Activated CD4-positive, alpha-beta T cell treated with anti-CD3 and anti-CD28 coated beads, Interleukin-2, amount 10 ng/mL, durations not matched to agents 24 days and 14 days (primary cell): ENCODE measurements at regions not wholly inside any gene's neighbourhood (a gene's known extent, or its start where the extent isn't known, plus 50 kb on each side); places are given as distances from the start of the nearest gene placed in this dataset.

Source experiments
- DNase-seq: peaks from one replicate; pipeline ENCODE4 v3.0.0; 2022
- H3K27ac Mint-ChIP-seq: one replicate; pipeline ENCODE4 v1.8.0; 2022; ENCODE audit warnings: mild to moderate bottlenecking, mixed read lengths
- H3K27me3 Mint-ChIP-seq: one replicate; pipeline ENCODE4 v1.8.0; 2022; ENCODE audit warnings: mixed read lengths
- H3K36me3 Mint-ChIP-seq: one replicate; pipeline ENCODE4 v1.8.0; 2022; ENCODE audit warnings: low read depth, mild to moderate bottlenecking, mixed read lengths
- H3K4me1 Mint-ChIP-seq: one replicate; pipeline ENCODE4 v1.8.0; 2021; ENCODE audit warnings: mixed read lengths
- H3K4me3 Mint-ChIP-seq: one replicate; pipeline ENCODE4 v1.8.0; 2022; ENCODE audit warnings: mild to moderate bottlenecking, moderate library complexity, mixed read lengths
- H3K9me3 Mint-ChIP-seq: one replicate; pipeline ENCODE4 v1.8.0; 2021; ENCODE audit warnings: mixed read lengths
- intact Hi-C: fragments of 100-400 bp; cut with micrococcal nuclease; formaldehyde crosslinking; loops from one replicate; pipeline ENCODE4 v1.15.1; 2023

- no peak for DNase-seq
- Mint-ChIP-seq H3K4me1 (no peaks in the 10 kb centered on the region), H3K4me3 (no peak overlapping the region), H3K9me3 (no peaks in the 10 kb centered on the region), H3K27me3 (no peaks in the 10 kb centered on the region), H3K36me3 (no peaks in the 10 kb centered on the region), H3K27ac (no peak overlapping the region)
- intact Hi-C loops: no loop called here
These were observed 157.0 kb upstream of the NDUFV2 start for GRCh38 chr18:8945514-8945913.

- intact Hi-C loops: no loop called here
- Mint-ChIP-seq H3K27ac (no peak overlapping the region), H3K36me3 (no peaks in the 10 kb centered on the region), H3K4me1 (no peaks in the 10 kb centered on the region), H3K27me3 (no peaks in the 10 kb centered on the region), H3K4me3 (no peak overlapping the region), H3K9me3 (no peaks in the 10 kb centered on the region)
- no peak for DNase-seq
These were observed 156.2 kb upstream of the NDUFV2 start for GRCh38 chr18:8946066-8946838.

GRCh38 chr18:8947566-8947965, 154.9 kb upstream of the NDUFV2 start:
- no peaks in the 10 kb centered on the region for H3K36me3 Mint-ChIP-seq
- H3K9me3 Mint-ChIP-seq: no peaks in the 10 kb centered on the region
- no peaks in the 10 kb centered on the region for H3K27me3 Mint-ChIP-seq
- H3K4me1 Mint-ChIP-seq: peaks cover 4% of the 10 kb centered on the region
- H3K4me3 Mint-ChIP-seq: no peak overlapping the region
- no peak overlapping the region for H3K27ac Mint-ChIP-seq
- DNase-seq: no peak
- intact Hi-C loops: no loop called here

GRCh38 chr18:8948011-8948410, 154.5 kb upstream of the NDUFV2 start:
- no peak for DNase-seq
- no peaks in the 10 kb centered on the region for H3K27me3 Mint-ChIP-seq
- H3K36me3 Mint-ChIP-seq: no peaks in the 10 kb centered on the region
- H3K27ac Mint-ChIP-seq: no peak overlapping the region
- no peak overlapping the region for H3K4me3 Mint-ChIP-seq
- intact Hi-C loops: no loop called here
- H3K4me1 Mint-ChIP-seq: peaks cover 4% of the 10 kb centered on the region
- H3K9me3 Mint-ChIP-seq: no peaks in the 10 kb centered on the region

- intact Hi-C loops: no loop called here
- no peak overlapping the region for H3K4me3 Mint-ChIP-seq
- no peaks in the 10 kb centered on the region for H3K36me3 Mint-ChIP-seq
- H3K4me1 Mint-ChIP-seq: peaks cover 4% of the 10 kb centered on the region
- DNase-seq: no peak
- no peak overlapping the region for H3K27ac Mint-ChIP-seq
- no peaks in the 10 kb centered on the region for H3K27me3 Mint-ChIP-seq
- H3K9me3 Mint-ChIP-seq: no peaks in the 10 kb centered on the region
These were observed 153.9 kb upstream of the NDUFV2 start for GRCh38 chr18:8948471-8949149.

GRCh38 chr18:8949206-8949605, 153.3 kb upstream of the NDUFV2 start:
- Mint-ChIP-seq H3K9me3 (no peaks in the 10 kb centered on the region), H3K27me3 (no peaks in the 10 kb centered on the region), H3K27ac (no peak overlapping the region), H3K4me3 (no peak overlapping the region), H3K4me1 (peaks cover 4% of the 10 kb centered on the region), H3K36me3 (no peaks in the 10 kb centered on the region)
- intact Hi-C loops: no loop called here
- DNase-seq: no peak

- Mint-ChIP-seq H3K27me3 (no peaks in the 10 kb centered on the region), H3K9me3 (no peaks in the 10 kb centered on the region), H3K4me3 (no peak overlapping the region), H3K27ac (no peak overlapping the region), H3K36me3 (no peaks in the 10 kb centered on the region), H3K4me1 (peaks cover 4% of the 10 kb centered on the region)
- DNase-seq: no peak
- intact Hi-C loops: no loop called here
These were observed 151.0 kb upstream of the NDUFV2 start for GRCh38 chr18:8951491-8951890.

GRCh38 chr18:8952174-8952573, 150.3 kb upstream of the NDUFV2 start:
- no peak for DNase-seq
- H3K36me3 Mint-ChIP-seq: no peaks in the 10 kb centered on the region
- no peak overlapping the region for H3K27ac Mint-ChIP-seq
- peaks cover 2% of the 10 kb centered on the region for H3K27me3 Mint-ChIP-seq
- intact Hi-C loops: no loop called here
- peaks cover 4% of the 10 kb centered on the region for H3K4me1 Mint-ChIP-seq
- no peak overlapping the region for H3K4me3 Mint-ChIP-seq
- H3K9me3 Mint-ChIP-seq: no peaks in the 10 kb centered on the region

GRCh38 chr18:8952769-8953760, 149.4 kb upstream of the NDUFV2 start:
- H3K9me3 Mint-ChIP-seq: no peaks in the 10 kb centered on the region
- H3K36me3 Mint-ChIP-seq: no peaks in the 10 kb centered on the region
- peaks cover 4% of the 10 kb centered on the region for H3K4me1 Mint-ChIP-seq
- intact Hi-C loops: no loop called here
- H3K27ac Mint-ChIP-seq: no peak overlapping the region
- peaks cover 3% of the 10 kb centered on the region for H3K27me3 Mint-ChIP-seq
- H3K4me3 Mint-ChIP-seq: no peak overlapping the region
- DNase-seq: no peak

- H3K4me3 Mint-ChIP-seq: no peak overlapping the region
- H3K27me3 Mint-ChIP-seq: peaks cover 7% of the 10 kb centered on the region
- H3K36me3 Mint-ChIP-seq: no peaks in the 10 kb centered on the region
- no peaks in the 10 kb centered on the region for H3K9me3 Mint-ChIP-seq
- no peak for DNase-seq
- intact Hi-C loops: no loop called here
- H3K4me1 Mint-ChIP-seq: no peaks in the 10 kb centered on the region
- H3K27ac Mint-ChIP-seq: no peak overlapping the region
These were observed 144.8 kb upstream of the NDUFV2 start for GRCh38 chr18:8957731-8958130.

GRCh38 chr18:8958660-8959059, 143.8 kb upstream of the NDUFV2 start:
- DNase-seq: no peak
- H3K36me3 Mint-ChIP-seq: no peaks in the 10 kb centered on the region
- no peaks in the 10 kb centered on the region for H3K9me3 Mint-ChIP-seq
- no peak overlapping the region for H3K4me3 Mint-ChIP-seq
- H3K27ac Mint-ChIP-seq: no peak overlapping the region
- H3K4me1 Mint-ChIP-seq: no peaks in the 10 kb centered on the region
- peaks cover 7% of the 10 kb centered on the region for H3K27me3 Mint-ChIP-seq
- intact Hi-C loops: no loop called here

- Mint-ChIP-seq H3K36me3 (no peaks in the 10 kb centered on the region), H3K27ac (no peak overlapping the region), H3K9me3 (no peaks in the 10 kb centered on the region), H3K27me3 (peaks cover 7% of the 10 kb centered on the region), H3K4me1 (no peaks in the 10 kb centered on the region), H3K4me3 (no peak overlapping the region)
- DNase-seq: no peak
- intact Hi-C loops: no loop called here
These were observed 142.9 kb upstream of the NDUFV2 start for GRCh38 chr18:8959551-8960135.

GRCh38 chr18:8960740-8961657, 141.5 kb upstream of the NDUFV2 start:
- no peak overlapping the region for H3K27ac Mint-ChIP-seq
- peaks cover 7% of the 10 kb centered on the region for H3K27me3 Mint-ChIP-seq
- no peak for DNase-seq
- H3K4me3 Mint-ChIP-seq: no peak overlapping the region
- H3K9me3 Mint-ChIP-seq: no peaks in the 10 kb centered on the region
- H3K4me1 Mint-ChIP-seq: no peaks in the 10 kb centered on the region
- H3K36me3 Mint-ChIP-seq: no peaks in the 10 kb centered on the region
- intact Hi-C loops: no loop called here
